Panc1 (cell line): ENCODE measurements at regions not wholly inside any gene's neighbourhood (a gene's known extent, or its start where the extent isn't known, plus 50 kb on each side); places are given as distances from the start of the nearest gene placed in this dataset.

Experiments
- ATAC-seq: fragments of 200-7000 bp; cut with Tn5 transposase; 2 replicates; pipeline ENCODE4 v1.9.1; 2020; ENCODE audit warnings: mild to moderate bottlenecking, moderate library complexity
- BruUV-seq: library from RNA; stranded (reverse); fragments of 400-500 nt; replicated peaks from 2 replicates; lab custom pipeline; 2021; lab: Mats Ljungman, UMichigan
- CTCF ChIA-PET: fragments of 300-600 bp; sonication (Branson Sonifier 250); formaldehyde crosslinking; loops from one replicate; lab custom pipeline; 2022; ENCODE audit warnings: antibody characterized with exemption; lab: Charles Lee
- POLR2A ChIA-PET: fragments of 300-600 bp; sonication (Branson Sonifier 250); formaldehyde crosslinking; loops from one replicate; lab custom pipeline; 2022; ENCODE audit warnings: antibody characterized with exemption; lab: Charles Lee
- DNase-seq: peaks from one replicate; pipeline ENCODE4 v3.0.0-alpha.2; 2010; ENCODE audit warnings: low read depth, low spot score
- H3K27ac ChIP-seq: 2 replicates; pipeline ENCODE4 v1.5.1; 2011; ENCODE audit warnings: mild to moderate bottlenecking, low read length, inconsistent platforms
- H3K27me3 ChIP-seq: fragments of 200-500 bp; sonication (Bioruptor generic); 2 replicates; pipeline ENCODE4 v1.6.0; 2014; ENCODE audit warnings: low read length, inconsistent platforms; ENCODE audit not compliant: control insufficient read depth, insufficient read depth
- H3K36me3 ChIP-seq: fragments of 200-500 bp; sonication (Bioruptor generic); 2 replicates; pipeline ENCODE4 v1.5.1; 2014; ENCODE audit warnings: inconsistent platforms, mild to moderate bottlenecking, low read length, moderate library complexity; ENCODE audit not compliant: control insufficient read depth, insufficient read depth
- H3K4me1 ChIP-seq: 2 replicates; pipeline ENCODE4 v1.5.1; 2011; ENCODE audit warnings: inconsistent platforms, mild to moderate bottlenecking, low read length, moderate library complexity; ENCODE audit not compliant: control insufficient read depth, insufficient read depth
- H3K4me3 ChIP-seq, 2 experiments: 2 replicates each; pipeline ENCODE4 v1.5.1; 2011 to 2012; ENCODE audit warnings: low read depth in 2 of 2, low read length in 2 of 2, mild to moderate bottlenecking in 2 of 2, inconsistent platforms in 1 of 2, moderate library complexity in 1 of 2
- H3K9me3 ChIP-seq: fragments of 200-500 bp; sonication (Bioruptor generic); 2 replicates; pipeline ENCODE4 v1.5.1; 2014; ENCODE audit warnings: low read depth, mild to moderate bottlenecking, inconsistent platforms, low read length, moderate library complexity; ENCODE audit not compliant: control insufficient read depth, insufficient read depth
- CTCF ChIP-seq: fragments of 450-650 bp; IDR thresholded peaks from 2 replicates; pipeline ENCODE4 v1.5.1; 2017; ENCODE audit warnings: mild to moderate bottlenecking
- POLR2AphosphoS5 ChIP-seq: IDR thresholded peaks from 2 replicates; pipeline ENCODE4 v1.6.1; 2012; ENCODE audit warnings: mild to moderate bottlenecking, low read depth, low read length, moderate library complexity
- REST ChIP-seq, 2 experiments: IDR thresholded peaks; 2 replicates each; pipeline ENCODE4 v1.6.1; 2011 to 2012; ENCODE audit warnings: low read depth in 2 of 2, control low read depth in 1 of 2, low read length in 1 of 2, mild to moderate bottlenecking in 1 of 2, moderate library complexity in 1 of 2; ENCODE audit not compliant: insufficient read depth in 1 of 2
- SIN3A ChIP-seq: IDR thresholded peaks from 2 replicates; pipeline ENCODE4 v1.6.1; 2012; ENCODE audit warnings: low read depth, mild to moderate bottlenecking, low read length, moderate library complexity, borderline replicate concordance; ENCODE audit not compliant: insufficient read depth
- TCF7L2 ChIP-seq: IDR thresholded peaks from 2 replicates; pipeline ENCODE4 v1.6.1; 2011; ENCODE audit warnings: mild to moderate bottlenecking, low read depth, low read length, inconsistent platforms
- in situ Hi-C: cut with HindIII; loops from 2 replicates; pipeline ENCODE4 v1.10.0; 2016; ENCODE audit warnings: low sequenced_read_pairs, low pct_unique_long_range_greater_than_20kb
- intact Hi-C: fragments of 100-400 bp; cut with micrococcal nuclease; formaldehyde crosslinking; loops from one replicate; pipeline ENCODE4 v1.10.0; 2022; ENCODE audit not compliant: unreplicated experiment

- no peak overlapping the region for H3K27ac ChIP-seq
- intact Hi-C loops (no loop called here), in situ Hi-C loops (no loop called here)
- no peaks in the 10 kb centered on the region for H3K4me1 ChIP-seq
- ChIA-PET CTCF (no interaction called here), POLR2A (no interaction called here)
- ATAC-seq, result no peak
- no peaks in the 10 kb centered on the region for H3K36me3 ChIP-seq
- no peaks in the 10 kb centered on the region for H3K9me3 ChIP-seq
- TF ChIP-seq POLR2AphosphoS5 (no peak), TCF7L2 (no peak), CTCF (no peak), SIN3A (no peak), REST (IDR thresholded peaks at IDR 0.05; ENCODE audit: insufficient read depth in 1 of 2, low read depth in 2 of 2, low read length in 1 of 2) (no peak)
- peaks cover 2% of the 10 kb centered on the region; the same call in 1 of the 2 replicates for H3K27me3 ChIP-seq
- H3K4me3 ChIP-seq, result no peak overlapping the region
- no TSS peak for BruUV-seq
- DNase-seq, result no peak
These were observed 58.8 kb upstream of the TRPC3 start for GRCh38 chr4:122010610-122011009.

- no peak overlapping the region for H3K27ac ChIP-seq
- POLR2A ChIA-PET, result no interaction called here
- intact Hi-C loops, result no loop called here
- DNase-seq (no peak), ATAC-seq (no peak)
- no peaks in the 10 kb centered on the region for H3K9me3 ChIP-seq
- no peak for TF ChIP-seq SIN3A
- peaks cover 5% of the 10 kb centered on the region for H3K27me3 ChIP-seq
- CTCF ChIA-PET, result no interaction called here
- no peaks in the 10 kb centered on the region for H3K4me1 ChIP-seq
- in situ Hi-C loops, result no loop called here
- no peaks in the 10 kb centered on the region for H3K36me3 ChIP-seq
- no peak overlapping the region for H3K4me3 ChIP-seq
- no TSS peak for BruUV-seq
These were observed 57.7 kb upstream of the TRPC3 start for GRCh38 chr4:122009524-122009923.

GRCh38 chr4:122007016-122007415 lies 55.2 kb upstream of the TRPC3 start:
- POLR2A ChIA-PET, result no interaction called here
- ATAC-seq, result no peak
- no TSS peak for BruUV-seq

More at GRCh38 chr4:122007016-122007415, 55.2 kb upstream of the TRPC3 start:
- in situ Hi-C loops (no loop called here), intact Hi-C loops (no loop called here)
- CTCF ChIA-PET, result no interaction called here
- no peak overlapping the region for H3K4me3 ChIP-seq
- H3K36me3 ChIP-seq, result no peaks in the 10 kb centered on the region
- H3K9me3 ChIP-seq, result no peaks in the 10 kb centered on the region
- H3K27ac ChIP-seq, result no peak overlapping the region
- peaks cover 7% of the 10 kb centered on the region for H3K27me3 ChIP-seq
- TF ChIP-seq POLR2AphosphoS5 (no peak), CTCF (no peak), SIN3A (no peak), REST (IDR thresholded peaks at IDR 0.05; ENCODE audit: insufficient read depth in 1 of 2, low read depth in 2 of 2, low read length in 1 of 2) (no peak), TCF7L2 (no peak)
- H3K4me1 ChIP-seq, result no peaks in the 10 kb centered on the region
- DNase-seq, result no peak
